ENCODE measurements at regions not wholly inside any gene's neighbourhood (a gene's known extent, or its start where the extent isn't known, plus 50 kb on each side); places are given as distances from the start of the nearest gene placed in this dataset.

GRCh38 chr14:93855737-93856136 lies 67.5 kb upstream of the PRIMA1 start:
- TF ChIP-seq SUZ12 (IDR thresholded peaks at IDR 0.05) (no peak), ZNF384 (IDR thresholded peaks at IDR 0.05) (no peak), TARDBP (IDR thresholded peaks at IDR 0.05) (no peak), BHLHE40 (IDR thresholded peaks at IDR 0.05; ENCODE audit: borderline replicate concordance) (no peak), HDGF (IDR thresholded peaks at IDR 0.05; ENCODE audit: borderline replicate concordance) (no peak), PKNOX1 (IDR thresholded peaks at IDR 0.05) (no peak), ARNT (IDR thresholded peaks at IDR 0.05) (no peak), FOXM1 (IDR thresholded peaks at IDR 0.05; ENCODE audit: borderline replicate concordance) (no peak), FOXK2 (IDR thresholded peaks at IDR 0.05) (no peak)

All from HEK293T (cell line).